DMS 273 (cell line): ENCODE measurements at regions not wholly inside any gene's neighbourhood (a gene's known extent, or its start where the extent isn't known, plus 50 kb on each side); places are given as distances from the start of the nearest gene placed in this dataset.
"Not testable (repeated sequence)": the region's sequence is repeated elsewhere in the genome, so short reads cannot be mapped to it uniquely, and the experiment has no call there.

Experiments used
- DNase-seq: peaks from one replicate; lab custom pipeline; 2025; ENCODE audit not compliant: unreplicated experiment; lab: John Stamatoyannopoulos, UW

DNA sequence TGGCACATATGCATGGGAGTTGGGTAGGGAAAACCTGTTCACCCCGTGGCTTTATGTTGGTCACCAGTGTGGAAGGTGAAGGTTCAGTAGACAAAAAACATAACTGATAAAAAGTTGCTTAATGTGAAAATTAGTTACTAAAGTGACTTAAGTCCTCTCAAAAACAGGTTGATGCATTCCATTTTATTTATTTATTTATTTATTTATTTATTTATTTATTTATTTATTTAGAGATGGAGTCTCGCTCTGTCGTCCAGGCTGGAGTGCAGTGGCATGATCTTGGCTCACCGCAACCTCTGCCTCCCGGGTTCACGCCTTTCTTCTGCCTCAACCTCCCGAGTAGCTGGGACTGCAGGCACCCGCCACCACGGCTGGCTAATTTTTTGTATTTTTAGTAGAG lies 541.0 kb downstream of the DCDC2C start:
- not testable (repeated sequence) for DNase-seq

DNA sequence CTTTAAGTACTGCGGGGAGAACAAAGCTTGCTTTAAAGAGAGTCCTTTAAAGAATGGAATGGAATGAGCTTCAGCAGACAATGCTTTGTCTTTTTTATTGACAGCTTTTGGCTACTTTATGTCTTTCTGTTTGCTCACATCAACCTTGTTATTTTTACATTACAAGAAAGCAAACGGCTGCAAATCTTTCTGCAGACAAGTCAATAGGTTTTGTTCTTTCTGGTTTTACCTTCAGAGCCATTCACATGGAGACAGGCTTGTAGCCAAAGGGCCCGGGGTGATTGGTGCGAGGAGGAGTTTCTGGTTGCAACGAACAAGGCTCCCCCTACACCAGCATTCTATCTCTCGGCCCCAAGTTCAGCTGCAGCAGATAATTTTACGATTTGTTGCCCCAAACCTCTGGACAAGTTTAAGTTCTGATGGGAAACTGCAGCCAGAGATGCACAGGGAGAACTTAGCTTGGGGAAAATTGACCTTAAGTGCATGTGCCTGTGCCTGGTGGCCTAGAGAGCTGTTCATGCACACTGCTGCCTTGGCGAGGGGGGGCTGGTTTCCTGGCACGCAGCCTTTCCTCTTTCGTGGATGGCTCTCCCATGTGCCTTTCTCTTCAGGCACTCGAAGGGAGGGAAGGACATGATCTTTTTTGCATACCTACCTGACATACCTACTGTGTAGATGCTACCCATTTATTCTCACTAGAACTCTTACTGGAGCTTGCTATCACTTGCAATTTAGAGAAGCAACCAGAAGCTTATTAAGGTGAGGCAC lies 543.2 kb downstream of the DCDC2C start:
- no peak for DNase-seq

DNA sequence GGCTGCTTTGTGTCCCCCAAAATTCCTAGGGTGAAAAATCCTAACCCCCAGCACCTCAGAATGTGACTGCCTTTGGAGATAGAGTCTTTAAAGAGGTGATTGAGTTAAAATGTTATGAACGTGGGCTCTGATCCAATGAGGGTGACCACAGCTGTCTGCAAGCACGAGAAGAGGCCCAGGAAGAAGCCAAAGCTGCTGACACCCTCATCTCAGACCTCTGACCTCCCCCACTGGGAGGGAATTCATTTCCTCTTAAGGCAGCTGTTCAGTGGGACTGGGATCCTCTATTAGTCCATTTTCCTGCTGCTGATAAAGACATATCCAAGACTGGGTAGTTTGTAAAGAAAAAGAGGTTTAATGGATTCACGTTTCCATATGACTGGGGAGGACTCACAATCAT lies 544.4 kb downstream of the DCDC2C start:
- DNase-seq: no peak

DNA sequence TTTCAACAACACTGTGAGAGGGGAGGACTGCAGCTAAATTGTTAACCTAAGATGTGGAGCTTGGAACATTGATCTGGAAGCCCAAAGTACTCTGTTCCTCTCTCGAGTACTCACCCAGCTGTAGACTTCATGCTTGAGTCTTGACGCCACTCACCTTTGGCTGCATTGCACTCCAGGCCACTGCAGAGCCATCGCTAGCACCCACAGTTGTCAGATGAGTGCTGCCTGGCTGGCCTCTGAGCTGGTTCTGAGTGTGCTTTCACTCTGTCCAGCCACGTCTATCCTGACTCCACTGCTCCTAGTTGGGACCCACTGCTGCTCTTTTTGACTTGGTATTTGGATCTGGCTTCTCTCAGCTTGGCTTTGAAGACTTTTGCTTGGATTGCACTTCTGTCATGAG lies 552.1 kb downstream of the DCDC2C start:
- no peak for DNase-seq

DNA sequence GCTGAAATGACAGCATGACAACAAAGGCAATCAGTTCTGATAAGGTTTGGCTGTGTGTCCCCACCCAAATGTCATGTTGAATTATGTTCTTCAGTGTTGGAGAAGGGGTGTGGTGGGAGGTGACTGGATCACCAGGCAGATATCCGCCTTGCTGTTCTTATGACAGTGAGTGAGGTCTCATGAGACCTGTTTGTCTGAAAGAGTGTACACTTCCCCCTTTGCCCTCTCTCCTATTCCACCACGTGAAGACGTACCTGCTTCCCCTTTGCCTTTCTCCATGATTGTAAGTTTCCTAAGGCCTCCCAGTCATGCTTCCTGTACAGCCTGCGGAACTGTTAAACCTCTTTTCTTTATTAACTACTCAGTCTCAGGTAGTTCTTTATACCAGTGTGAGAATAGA lies 553.0 kb downstream of the DCDC2C start:
- DNase-seq: no peak

DNA sequence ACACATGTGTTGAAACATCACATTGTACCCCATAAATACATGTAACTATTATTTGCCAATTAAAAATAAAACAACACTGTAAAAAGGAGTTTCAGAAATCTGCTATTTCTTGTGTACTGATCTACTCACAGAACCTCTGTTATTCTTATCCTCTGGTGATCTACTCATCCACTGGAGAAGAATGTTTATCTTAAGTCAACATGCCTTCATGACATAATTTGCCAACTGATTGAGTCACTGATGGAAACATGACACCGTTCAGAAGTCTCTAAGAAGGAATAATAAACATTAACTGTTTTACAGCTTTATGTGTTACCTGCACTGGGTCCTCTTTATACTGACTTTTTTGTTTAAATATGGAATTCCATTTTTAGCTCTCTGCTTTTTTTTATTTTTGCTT lies 555.2 kb downstream of the DCDC2C start:
- DNase-seq: no peak

DNA sequence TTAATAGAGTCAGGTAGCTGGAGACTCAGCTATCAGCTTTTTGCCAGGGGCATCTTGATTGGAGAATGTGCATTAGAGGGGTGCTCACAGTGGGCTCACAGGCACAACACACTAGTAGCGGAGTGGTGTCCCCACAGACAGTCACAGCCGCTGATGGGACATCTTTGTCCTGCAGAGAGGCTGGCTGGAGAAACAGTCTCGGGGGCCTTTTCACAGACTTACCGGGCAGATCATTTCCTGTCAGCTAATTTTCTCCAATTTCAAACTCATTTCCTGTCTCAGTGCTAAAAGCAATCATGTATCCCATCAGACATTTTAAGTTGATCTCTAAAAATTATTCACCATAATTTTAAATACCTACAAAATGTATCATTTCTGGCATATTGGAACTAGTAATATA lies 562.6 kb downstream of the DCDC2C start:
- DNase-seq: no peak

DNA sequence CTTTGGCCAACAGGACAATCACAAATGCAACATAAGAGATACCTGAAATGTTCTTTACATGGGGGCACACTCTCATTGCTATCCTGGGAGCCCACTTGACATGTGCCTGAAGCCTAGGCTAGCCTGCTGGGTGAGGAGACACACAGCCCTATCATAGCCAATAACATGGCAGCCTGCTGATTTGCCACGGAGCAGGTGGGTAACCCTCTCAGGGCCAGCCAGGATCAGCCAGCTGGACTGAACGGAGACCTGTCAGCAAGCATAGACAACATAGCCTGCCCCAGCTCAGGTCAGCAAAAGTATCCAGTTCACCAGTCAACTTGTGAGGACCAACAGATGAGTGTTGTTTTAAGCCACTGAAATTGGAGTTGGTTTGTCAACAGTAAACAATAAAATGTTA lies 566.5 kb downstream of the DCDC2C start:
- no peak for DNase-seq

DNA sequence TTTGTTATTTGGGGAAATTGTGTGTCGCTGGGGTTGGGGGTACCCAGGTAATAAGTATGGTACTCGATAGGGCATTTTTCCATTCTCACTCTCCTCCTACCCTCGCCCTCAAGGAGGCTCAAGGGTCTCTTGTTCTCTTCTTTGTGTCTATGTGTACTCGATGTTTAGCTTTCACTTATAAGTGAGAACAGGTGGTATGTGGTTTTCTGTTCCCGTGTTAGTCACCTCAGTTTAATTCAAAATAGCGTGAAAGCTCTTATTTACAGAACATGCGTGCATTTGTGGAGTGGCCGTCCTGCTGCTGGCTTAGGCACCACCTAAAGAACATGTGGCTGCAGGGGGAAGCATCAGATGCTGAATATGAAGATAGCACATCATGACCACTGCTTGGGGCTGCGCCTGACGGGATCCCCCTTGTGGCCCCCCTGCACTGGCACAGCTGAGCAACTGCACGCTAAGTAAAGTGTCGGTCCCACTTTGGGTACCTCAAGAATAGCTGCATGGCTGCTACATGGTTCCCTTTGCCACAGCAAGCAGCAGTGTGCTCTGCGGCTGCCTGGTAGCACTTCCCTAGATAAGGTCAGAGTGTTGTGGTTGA lies 569.0 kb downstream of the DCDC2C start:
- DNase-seq: no peak

DNA sequence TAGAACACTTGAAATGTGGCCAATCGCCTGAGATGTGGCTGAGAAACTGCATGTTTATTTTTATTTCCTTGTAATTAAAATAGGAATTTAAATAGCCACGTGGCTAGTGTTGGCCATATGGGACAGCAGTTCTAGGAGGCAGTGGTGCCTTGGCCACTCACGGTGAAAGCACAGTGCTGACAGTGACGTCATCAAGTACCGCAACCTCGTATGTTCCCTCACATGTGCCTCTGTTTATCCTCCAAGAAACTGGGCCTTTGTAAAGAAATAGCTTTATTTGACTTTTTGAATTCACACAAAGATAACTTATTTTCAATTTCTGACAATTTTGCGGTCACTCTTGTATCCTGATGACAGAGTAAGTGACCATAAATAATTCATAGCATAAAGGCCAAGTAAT lies 575.0 kb downstream of the DCDC2C start:
- DNase-seq: no peak

DNA sequence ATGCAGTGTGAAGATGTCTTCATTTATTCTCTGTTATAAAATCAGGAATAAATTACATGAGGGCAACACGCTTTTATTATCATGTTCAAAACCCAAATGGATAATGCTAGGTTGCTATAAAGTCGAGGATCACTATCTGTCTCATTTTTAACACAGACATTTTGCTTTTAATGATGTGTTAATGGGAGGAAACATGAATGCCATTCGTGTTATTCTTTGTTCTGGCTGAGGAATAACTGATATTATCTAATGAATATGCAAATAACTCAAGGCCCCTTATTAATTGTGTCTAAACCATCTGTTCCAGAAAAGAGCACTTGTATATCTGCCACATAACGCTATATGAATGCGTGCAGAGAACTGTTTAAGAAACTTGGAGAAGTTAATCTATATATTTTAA lies 576.1 kb downstream of the DCDC2C start:
- DNase-seq: peak; percentile 41

DNA sequence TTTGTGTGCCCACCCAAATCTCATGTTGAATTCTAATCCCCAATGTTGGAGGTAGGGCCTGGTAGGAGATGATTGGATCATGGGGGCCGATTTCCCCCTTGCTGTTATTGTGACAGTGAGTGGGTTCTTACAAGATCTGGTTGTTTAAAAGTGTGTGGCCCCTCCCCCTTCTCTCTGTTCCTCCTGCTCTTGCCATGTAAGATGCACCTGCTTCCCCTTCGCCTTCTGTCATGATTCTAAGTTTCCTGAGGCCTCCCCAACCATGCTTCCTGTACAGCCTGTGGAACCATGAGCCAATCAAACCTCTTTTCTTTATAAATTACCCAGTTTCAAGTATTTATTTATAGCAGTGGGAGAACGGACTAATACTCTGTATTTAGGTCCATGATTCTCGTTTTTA lies 588.1 kb downstream of the DCDC2C start:
- DNase-seq: no peak

DNA sequence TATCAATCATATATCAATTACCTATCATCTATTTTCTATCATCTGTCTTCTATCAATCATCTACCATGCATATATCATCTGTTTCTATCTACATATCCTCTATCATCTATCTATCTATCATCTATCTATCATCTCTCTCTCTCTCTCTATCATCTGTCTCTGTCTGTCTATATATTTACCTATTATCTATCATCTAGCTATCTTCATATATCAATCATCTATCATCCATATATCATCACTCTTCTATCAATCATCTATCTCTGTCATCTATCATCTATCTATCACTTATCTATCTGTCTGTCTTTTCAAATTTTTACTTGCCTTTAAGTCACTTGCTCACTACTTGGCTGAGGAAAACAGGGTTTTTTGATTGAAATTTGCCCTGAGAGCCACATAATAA lies 592.3 kb downstream of the DCDC2C start:
- DNase-seq: no peak

DNA sequence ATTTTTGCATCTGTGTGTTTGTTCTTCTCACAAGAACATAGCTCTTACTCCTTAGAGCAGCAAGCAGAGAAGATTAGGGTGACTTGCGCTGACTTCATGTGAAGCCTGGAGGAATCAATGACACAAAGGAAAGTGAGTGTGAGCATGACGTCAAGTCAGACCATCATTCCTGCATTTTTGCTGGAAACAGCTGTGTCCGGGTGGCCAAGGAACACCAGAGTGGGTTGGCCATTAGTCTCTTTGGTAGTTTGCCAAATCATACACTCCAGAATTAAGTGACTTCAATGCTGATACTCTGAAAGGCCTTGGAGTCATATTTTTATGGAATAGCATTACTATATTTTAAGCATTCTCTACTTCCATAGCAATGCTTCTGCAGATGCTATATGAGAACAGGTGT lies 597.2 kb downstream of the DCDC2C start:
- DNase-seq: no peak

DNA sequence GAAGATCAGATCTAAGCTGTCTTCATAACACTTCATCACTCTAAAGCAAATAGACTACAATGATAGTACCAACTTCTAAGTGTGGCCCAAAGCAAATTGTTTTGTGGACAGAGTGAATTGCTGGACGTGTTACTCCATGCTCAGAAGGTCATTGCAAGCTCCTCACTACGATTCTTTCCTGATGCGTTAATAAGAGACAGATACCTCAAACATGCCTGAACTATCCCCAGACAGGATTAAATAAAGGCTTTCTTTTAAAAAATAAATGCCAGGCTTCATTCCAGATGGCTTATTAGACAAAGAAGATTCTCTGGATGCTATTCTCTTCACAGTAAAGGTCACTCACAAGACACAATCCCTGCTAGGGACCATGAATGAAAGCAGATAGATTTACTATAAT lies 621.2 kb downstream of the DCDC2C start:
- no peak for DNase-seq

DNA sequence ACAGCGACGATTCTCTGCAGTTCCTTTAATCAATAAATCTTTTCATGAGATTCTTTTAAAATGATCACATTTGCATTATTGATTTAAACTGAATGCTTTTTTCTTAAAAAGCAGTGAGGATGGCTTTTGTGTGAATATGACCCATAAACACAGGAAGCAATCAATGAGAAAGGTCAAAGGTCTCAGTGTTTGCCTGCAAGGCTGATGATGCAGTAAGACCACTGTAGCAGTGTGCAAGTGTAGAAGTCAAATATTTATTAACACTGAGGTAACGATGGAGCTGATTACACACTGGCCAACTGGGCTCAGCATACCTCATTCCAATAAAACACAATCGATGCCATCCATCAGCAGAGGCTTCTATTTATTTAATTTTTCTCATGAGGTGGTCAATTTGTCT lies 633.5 kb downstream of the DCDC2C start:
- no peak for DNase-seq

DNA sequence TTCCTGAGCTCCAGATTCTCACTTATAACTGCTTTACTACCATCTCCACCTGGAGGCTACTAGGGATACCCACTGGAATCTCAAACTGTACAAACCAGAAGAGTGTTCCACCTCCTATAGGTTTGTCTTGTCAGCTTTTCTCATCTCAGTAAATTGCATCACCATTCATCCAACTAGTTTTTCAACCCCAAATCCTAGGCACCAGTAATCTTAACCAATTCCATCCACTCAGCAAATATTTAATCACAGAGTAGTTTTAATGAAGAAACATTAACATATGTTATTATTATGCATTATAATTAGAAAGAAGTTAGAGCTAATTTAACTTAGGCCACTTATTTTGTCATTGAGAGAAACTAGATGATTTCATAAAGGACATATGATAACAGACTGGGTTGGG lies 635.0 kb downstream of the DCDC2C start:
- DNase-seq: no peak

DNA sequence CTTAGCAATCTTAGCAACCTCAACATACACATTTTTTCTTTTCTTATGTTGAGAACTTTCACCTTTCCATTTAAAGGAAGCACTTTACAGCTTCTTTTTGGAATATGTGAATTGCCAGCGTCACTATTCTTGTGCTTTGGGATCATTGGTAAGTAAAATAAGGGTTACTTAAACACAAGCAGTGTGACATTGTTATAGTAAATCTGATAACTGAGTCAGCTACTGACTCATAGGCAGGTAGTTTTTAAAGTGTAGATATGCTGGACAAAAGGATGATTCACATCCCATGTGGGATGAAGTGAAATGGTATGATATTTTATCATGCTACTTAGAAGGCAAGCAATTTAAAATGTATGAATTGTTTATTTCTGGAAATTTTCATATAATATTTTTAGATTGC lies 637.2 kb downstream of the DCDC2C start:
- no peak for DNase-seq

DNA sequence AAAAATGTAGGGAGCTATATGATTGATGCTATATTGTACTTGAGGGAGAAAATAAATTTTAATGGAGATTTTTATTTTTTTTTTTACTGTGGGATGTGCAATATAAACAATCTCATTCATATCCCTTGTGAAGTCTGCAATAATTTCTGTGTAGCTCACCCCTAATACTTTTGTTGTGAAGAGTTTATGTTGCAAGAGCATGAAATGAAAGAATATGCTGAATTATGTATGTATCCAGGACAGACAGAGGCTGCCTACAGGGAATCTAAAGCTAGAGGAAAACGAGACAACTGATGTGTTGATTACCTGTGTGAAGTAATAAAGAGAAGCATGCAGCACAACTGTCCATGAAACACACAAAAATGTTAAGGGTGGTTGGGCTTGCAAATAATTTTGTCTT lies 643.3 kb downstream of the DCDC2C start:
- DNase-seq: no peak

DNA sequence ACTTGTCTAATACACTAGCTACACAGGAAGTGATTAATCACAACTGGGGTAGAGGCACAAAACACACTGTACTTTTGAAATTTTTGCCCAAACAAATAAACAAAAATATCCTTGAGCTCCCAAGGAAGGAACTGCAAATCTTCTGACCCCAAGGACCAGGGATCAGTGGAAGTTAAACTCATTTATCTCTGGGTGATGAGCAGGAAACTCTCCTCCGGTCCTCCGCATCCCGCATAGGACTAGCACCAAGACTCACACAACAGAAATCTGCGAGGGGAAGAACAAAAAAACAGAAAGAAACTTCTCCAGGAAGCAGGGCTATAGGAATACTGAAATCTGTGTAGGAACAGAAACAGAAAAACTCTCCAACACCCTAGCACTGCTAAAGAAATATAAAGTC lies 650.3 kb downstream of the DCDC2C start:
- DNase-seq: no peak

DNA sequence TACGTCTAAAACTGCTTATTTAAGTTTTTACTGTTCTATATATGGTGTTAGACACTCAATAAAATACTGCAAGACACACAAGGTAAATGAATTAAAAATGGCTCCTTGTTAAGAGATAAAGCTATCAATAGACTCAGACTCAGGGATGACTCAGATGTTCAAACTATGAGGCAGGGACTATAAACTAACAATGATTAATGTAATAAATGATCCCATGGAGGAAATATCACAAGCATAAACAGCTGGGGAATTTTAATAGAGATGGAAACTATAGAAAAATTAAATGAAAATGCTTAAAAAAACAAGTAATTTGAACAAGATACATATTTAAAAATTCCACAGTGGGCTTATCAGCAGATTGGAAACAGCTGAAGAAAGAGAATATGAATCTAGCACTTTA lies 650.8 kb downstream of the DCDC2C start:
- no peak for DNase-seq

DNA sequence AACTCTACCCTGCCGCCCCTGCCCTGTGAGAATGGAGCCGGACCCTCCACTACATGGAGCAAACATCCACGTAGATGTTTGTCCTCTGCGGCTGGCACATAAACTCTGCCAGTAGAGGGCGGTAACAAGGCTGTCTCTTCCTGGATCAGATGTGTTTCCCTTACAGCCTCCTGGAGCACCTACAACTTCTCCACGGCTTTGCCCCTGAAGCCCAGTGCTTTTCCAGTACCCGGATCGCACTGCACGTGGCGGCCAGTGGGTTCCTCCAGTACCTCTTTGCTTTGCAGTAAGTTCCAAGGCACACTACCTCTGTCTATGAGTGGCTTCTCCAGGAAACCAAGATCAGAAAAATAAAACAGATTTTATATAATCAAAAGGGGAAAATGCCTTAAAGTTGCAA lies 651.3 kb downstream of the DCDC2C start:
- peak; percentile 52 for DNase-seq

DNA sequence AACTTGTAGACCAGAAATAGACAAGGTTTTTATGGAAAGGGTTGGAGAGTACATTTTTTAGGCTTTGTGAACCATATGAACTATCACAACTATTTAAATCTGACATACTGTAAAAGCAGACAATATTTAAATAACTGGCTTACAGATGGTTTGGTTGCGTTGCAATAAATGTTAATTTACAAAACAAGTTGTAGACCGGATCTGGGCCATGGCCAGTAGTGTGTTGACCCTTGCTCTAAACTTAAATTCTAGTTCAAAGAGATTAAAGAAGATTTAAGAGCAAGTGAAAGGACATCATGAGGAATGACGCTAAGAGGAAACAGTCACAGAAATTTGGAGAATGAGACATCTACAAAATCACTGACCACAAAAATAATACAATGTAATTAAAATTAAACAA lies 652.7 kb downstream of the DCDC2C start:
- no peak for DNase-seq
